ENCODE measurements at regions not wholly inside any gene's neighbourhood (a gene's known extent, or its start where the extent isn't known, plus 50 kb on each side); places are given as distances from the start of the nearest gene placed in this dataset.

DNA sequence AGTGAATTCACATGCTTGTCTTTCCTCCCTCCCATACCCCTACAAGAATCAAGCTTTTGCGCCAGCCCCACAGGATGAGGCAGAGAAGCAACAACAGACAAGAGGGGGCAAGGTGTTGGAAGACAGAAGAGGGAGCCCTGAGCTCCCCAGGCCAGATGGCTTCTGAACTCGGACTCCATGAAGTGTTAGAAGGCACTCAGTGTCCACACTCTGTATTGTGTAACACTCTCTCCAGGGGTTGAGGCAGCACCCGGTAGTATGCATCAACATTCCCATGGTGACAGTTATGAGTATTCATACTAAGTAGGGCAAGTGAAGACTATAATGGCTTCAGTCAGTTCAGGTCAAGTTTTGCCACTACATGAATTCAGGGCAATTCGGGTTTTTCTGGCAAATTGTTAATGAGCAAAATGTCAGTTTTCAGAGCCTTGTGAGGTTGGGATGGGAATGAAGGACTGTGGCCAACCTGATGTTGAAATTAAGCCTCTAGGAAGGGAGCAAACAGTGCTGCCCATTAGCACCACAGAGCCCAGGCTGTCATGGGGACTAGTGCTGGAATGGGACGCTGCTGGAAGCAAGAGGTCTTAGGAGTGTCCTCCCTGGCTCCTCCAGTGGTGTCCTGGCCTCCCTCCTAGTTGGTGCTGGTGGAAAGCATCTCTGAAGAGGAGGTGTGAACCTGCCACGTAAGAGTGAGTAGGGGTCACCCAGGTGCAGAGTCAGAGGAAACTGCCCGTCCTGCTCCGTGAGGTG, 79.4 kb downstream of the KLF15 start:
- Histone ChIP-seq H3K27ac (ENCODE audit: low read depth in 1 of 2, low read length in 2 of 2) (no peak overlapping the region), H3K36me3 (ENCODE audit: insufficient read depth, low read length) (no peaks in the 10 kb centered on the region), H3K4me3 (ENCODE audit: low read length) (no peak overlapping the region), H3K27me3 (ENCODE audit: control insufficient read depth in 1 of 2, insufficient read depth in 2 of 2, low read length in 2 of 2) (peaks cover 13 to 14% of the 10 kb centered on the region in 2 experiments), H3K9me3 (ENCODE audit: control insufficient read depth in 1 of 2, insufficient read depth in 1 of 2, low read length in 2 of 2) (peaks cover 0 to 10% of the 10 kb centered on the region in 2 experiments), H3K4me1 (ENCODE audit: insufficient read depth, low read length) (no peaks in the 10 kb centered on the region)
- no peak for DNase-seq
- POLR2A ChIA-PET: no interaction called here
- intact Hi-C loops (cut with DNase I, micrococcal nuclease): no loop called here
- Mint-ChIP-seq H3K4me1 (ENCODE audit: low read depth) (no peaks in the 10 kb centered on the region), H3K27ac (no peak overlapping the region), H3K27me3 (peaks cover 41% of the 10 kb centered on the region), H3K4me3 (no peak overlapping the region), H3K36me3 (ENCODE audit: low read depth) (no peaks in the 10 kb centered on the region), H3K9me3 (no peaks in the 10 kb centered on the region)
- no peak for TF ChIP-seq CTCF (IDR thresholded peaks at IDR 0.05)
- CTCF ChIA-PET: no interaction called here
- no peak for ATAC-seq (ENCODE audit: poor library complexity)

DNA sequence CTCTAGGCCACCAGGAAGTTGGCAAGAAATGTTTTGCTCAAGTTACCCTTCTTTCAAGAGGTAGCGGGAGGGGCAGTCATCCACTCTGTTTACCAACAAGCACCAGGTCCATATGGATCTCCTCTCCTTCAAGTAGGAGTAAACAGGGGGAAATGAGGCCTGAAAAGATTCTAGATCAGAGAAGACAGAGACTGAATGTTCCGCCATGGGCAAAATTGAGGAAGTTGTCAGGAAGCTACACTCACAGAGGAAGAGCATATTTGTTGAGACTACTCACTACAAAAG, 81.6 kb downstream of the KLF15 start:
- CTCF ChIA-PET: no interaction called here
- no peak overlapping the region for H3K4me3 ChIP-seq (ENCODE audit: low read length)
- no peak for TF ChIP-seq CTCF (IDR thresholded peaks at IDR 0.05)
- POLR2A ChIA-PET: no interaction called here
- peaks cover 9 to 10% of the 10 kb centered on the region in 2 experiments for H3K27me3 ChIP-seq (ENCODE audit: control insufficient read depth in 1 of 2, insufficient read depth in 2 of 2, low read length in 2 of 2)
- H3K36me3 ChIP-seq (ENCODE audit: insufficient read depth, low read length): no peaks in the 10 kb centered on the region
- DNase-seq (no peak), ATAC-seq (ENCODE audit: poor library complexity) (no peak)
- H3K4me3 Mint-ChIP-seq: no peak overlapping the region
- peaks cover 0 to 10% of the 10 kb centered on the region in 2 experiments for H3K9me3 ChIP-seq (ENCODE audit: control insufficient read depth in 1 of 2, insufficient read depth in 1 of 2, low read length in 2 of 2)
- H3K36me3 Mint-ChIP-seq (ENCODE audit: low read depth): no peaks in the 10 kb centered on the region
- peaks cover 38% of the 10 kb centered on the region for H3K27me3 Mint-ChIP-seq
- H3K27ac ChIP-seq (ENCODE audit: low read depth in 1 of 2, low read length in 2 of 2): no peak overlapping the region
- no peaks in the 10 kb centered on the region for H3K9me3 Mint-ChIP-seq
- no peak overlapping the region for H3K27ac Mint-ChIP-seq
- no peaks in the 10 kb centered on the region for H3K4me1 ChIP-seq (ENCODE audit: insufficient read depth, low read length)
- H3K4me1 Mint-ChIP-seq (ENCODE audit: low read depth): no peaks in the 10 kb centered on the region
- intact Hi-C loops (cut with DNase I, micrococcal nuclease): no loop called here

DNA sequence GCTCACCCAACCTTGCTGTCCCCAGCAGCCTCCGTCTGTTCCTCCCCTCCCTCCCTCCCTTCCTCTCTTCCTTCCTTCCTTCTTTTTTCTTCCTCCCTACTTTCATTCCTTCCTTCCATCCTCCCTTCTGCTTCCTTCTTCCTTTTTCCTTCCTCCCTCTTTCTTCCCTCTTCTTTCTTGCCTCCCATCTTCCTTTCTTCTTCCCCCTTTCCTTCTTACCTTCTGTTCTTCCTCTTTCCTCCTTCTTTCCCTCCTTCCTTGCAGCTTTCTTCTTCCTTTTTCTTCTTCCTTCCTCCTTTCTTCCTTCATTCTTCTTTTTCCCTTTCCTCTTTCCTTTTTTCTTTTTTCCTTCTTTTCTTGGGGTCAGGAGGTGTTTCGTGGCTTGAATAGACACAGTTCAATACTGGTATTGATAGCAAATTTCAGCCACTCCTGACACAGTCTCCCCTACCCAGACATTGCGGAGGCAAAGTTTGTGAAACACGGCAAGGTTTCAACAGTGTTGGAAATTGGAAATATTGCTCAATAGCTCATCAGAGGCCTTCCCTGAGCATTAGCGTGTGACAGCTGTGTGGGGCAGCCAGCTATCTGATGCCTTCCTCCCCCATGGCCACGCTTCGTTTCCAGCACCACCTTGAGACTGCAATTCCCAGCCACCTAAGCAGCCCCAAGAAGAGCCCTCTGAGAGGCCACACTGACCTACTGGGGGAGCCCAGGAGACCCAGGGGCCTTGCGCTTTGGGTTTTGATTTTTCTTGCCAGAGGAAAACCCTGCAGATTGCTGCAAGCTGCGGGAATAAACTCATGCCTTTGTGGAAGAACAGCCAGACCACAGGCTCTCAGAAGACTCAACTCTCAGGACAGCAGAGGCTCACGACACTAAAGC, 82.2 kb downstream of the KLF15 start:
- Histone ChIP-seq H3K9me3 (ENCODE audit: control insufficient read depth in 1 of 2, insufficient read depth in 1 of 2, low read length in 2 of 2) (peaks cover 0 to 10% of the 10 kb centered on the region in 2 experiments), H3K27me3 (ENCODE audit: control insufficient read depth in 1 of 2, insufficient read depth in 2 of 2, low read length in 2 of 2) (peaks cover 9 to 13% of the 10 kb centered on the region in 2 experiments), H3K27ac (ENCODE audit: low read depth in 1 of 2, low read length in 2 of 2) (no peak overlapping the region), H3K4me3 (ENCODE audit: low read length) (no peak overlapping the region), H3K36me3 (ENCODE audit: insufficient read depth, low read length) (no peaks in the 10 kb centered on the region), H3K4me1 (ENCODE audit: insufficient read depth, low read length) (no peaks in the 10 kb centered on the region)
- ChIA-PET POLR2A (no interaction called here), CTCF (no interaction called here)
- H3K4me1 Mint-ChIP-seq (ENCODE audit: low read depth): no peaks in the 10 kb centered on the region
- no peak for TF ChIP-seq CTCF (IDR thresholded peaks at IDR 0.05)
- no peak overlapping the region for H3K27ac Mint-ChIP-seq
- DNase-seq: no peak
- intact Hi-C loops (cut with DNase I, micrococcal nuclease): no loop called here
- H3K9me3 Mint-ChIP-seq: no peaks in the 10 kb centered on the region
- peaks cover 38% of the 10 kb centered on the region for H3K27me3 Mint-ChIP-seq
- H3K4me3 Mint-ChIP-seq: no peak overlapping the region
- no peak for ATAC-seq (ENCODE audit: poor library complexity)
- no peaks in the 10 kb centered on the region for H3K36me3 Mint-ChIP-seq (ENCODE audit: low read depth)
